Mesendoderm (in vitro differentiated cells): ENCODE measurements at regions not wholly inside any gene's neighbourhood (a gene's known extent, or its start where the extent isn't known, plus 50 kb on each side); places are given as distances from the start of the nearest gene placed in this dataset.

Source experiments
- DNase-seq: peaks from one replicate; pipeline ENCODE4 v3.0.0; 2013
- H2AK5ac ChIP-seq: 2 replicates; pipeline ENCODE4 v1.6.1; 2013; ENCODE audit warnings: low read length, inconsistent platforms
- H2BK120ac ChIP-seq: 2 replicates; pipeline ENCODE4 v1.6.1; 2013; ENCODE audit warnings: low read depth, mild to moderate bottlenecking, low read length, moderate library complexity, mixed read lengths
- H2BK15ac ChIP-seq: replicated peaks from 2 replicates; pipeline ENCODE4 v1.6.1; 2013; ENCODE audit warnings: low read depth, mild to moderate bottlenecking, moderate library complexity
- H2BK5ac ChIP-seq: 2 replicates; pipeline ENCODE4 v1.6.1; 2013; ENCODE audit warnings: low read length, inconsistent platforms
- H3K18ac ChIP-seq: 2 replicates; pipeline ENCODE4 v1.6.1; 2013; ENCODE audit warnings: mild to moderate bottlenecking, low read length, mixed read lengths
- H3K23ac ChIP-seq: one replicate; pipeline ENCODE4 v1.6.1; 2013; ENCODE audit warnings: low read length
- H3K27ac ChIP-seq: 2 replicates; pipeline ENCODE4 v1.5.1; 2013; ENCODE audit warnings: low read depth, mild to moderate bottlenecking, inconsistent platforms, low read length, moderate library complexity
- H3K27me3 ChIP-seq: 2 replicates; pipeline ENCODE4 v1.6.1; 2013; ENCODE audit warnings: low read length, control low read depth, mild to moderate bottlenecking, inconsistent platforms; ENCODE audit not compliant: insufficient read depth, poor library complexity
- H3K36me3 ChIP-seq: 2 replicates; pipeline ENCODE4 v1.6.1; 2013; ENCODE audit warnings: low read length, inconsistent platforms; ENCODE audit not compliant: control insufficient read depth, insufficient read depth
- H3K4ac ChIP-seq: one replicate; pipeline ENCODE4 v1.6.1; 2013; ENCODE audit warnings: low read depth, mild to moderate bottlenecking, low read length, moderate library complexity
- H3K4me1 ChIP-seq: 2 replicates; pipeline ENCODE4 v1.6.1; 2013; ENCODE audit warnings: low read depth, low read length, inconsistent platforms; ENCODE audit not compliant: control insufficient read depth
- H3K4me2 ChIP-seq: 2 replicates; pipeline ENCODE4 v1.6.1; 2013; ENCODE audit warnings: low read length
- H3K4me3 ChIP-seq: 2 replicates; pipeline ENCODE4 v1.5.1; 2013; ENCODE audit warnings: mild to moderate bottlenecking, low read length
- H3K56ac ChIP-seq: one replicate; pipeline ENCODE4 v1.6.1; 2013; ENCODE audit warnings: low read length
- H3K79me1 ChIP-seq: 2 replicates; pipeline ENCODE4 v1.6.1; 2013; ENCODE audit warnings: low read length, inconsistent platforms
- H3K79me2 ChIP-seq: 2 replicates; pipeline ENCODE4 v1.6.1; 2013; ENCODE audit warnings: mild to moderate bottlenecking, low read length; ENCODE audit not compliant: control insufficient read depth, insufficient read depth
- H3K9ac ChIP-seq: 2 replicates; pipeline ENCODE4 v1.6.1; 2013; ENCODE audit warnings: low read length, inconsistent platforms
- H4K5ac ChIP-seq: one replicate; pipeline ENCODE4 v1.6.1; 2013; ENCODE audit warnings: low read length
- H4K8ac ChIP-seq: one replicate; pipeline ENCODE4 v1.6.1; 2013; ENCODE audit warnings: low read depth, mild to moderate bottlenecking, control low read depth, low read length, moderate library complexity
- WGBS: extraction: QIAGEN DNeasy Blood & Tissue Kit; methylation state at CpG from one replicate; pipeline ENCODE4 v1.1.7; 2013; ENCODE audit warnings: low lambda C conversion rate, missing lambda C conversion rate; ENCODE audit not compliant: insufficient coverage; ENCODE audit errors: extremely low coverage; 5-methylcytosine and 5-hydroxymethylcytosine counted together

DNA sequence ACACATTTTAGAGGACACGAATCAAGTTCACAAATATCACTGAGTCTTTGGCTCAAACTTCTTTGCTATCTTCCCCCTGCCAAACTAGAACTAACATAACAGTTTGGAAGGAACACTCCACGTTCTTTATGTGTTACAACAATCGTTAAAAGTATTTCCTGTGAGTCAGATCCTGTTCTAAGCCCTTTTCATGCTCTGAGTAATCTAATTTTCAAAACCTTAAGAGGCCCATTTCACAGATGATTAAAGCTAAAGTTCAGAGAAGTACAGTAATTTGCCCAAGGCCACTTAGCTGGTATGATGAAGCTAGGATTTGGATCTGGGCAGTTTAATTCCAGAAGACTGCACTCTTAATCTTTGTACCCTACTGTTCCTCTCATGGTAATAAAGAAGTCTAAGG, 854.4 kb upstream of the INTU start:
- H3K4me3 ChIP-seq: no peak overlapping the region
- H3K79me1 ChIP-seq: no peaks in the 10 kb centered on the region
- H3K27ac ChIP-seq: no peak overlapping the region
- H3K23ac ChIP-seq: no peak overlapping the region
- no CpG with 5 or more reads among the region's 3 CpGs for WGBS
- no peak overlapping the region for H3K56ac ChIP-seq
- no peak overlapping the region for H2BK120ac ChIP-seq
- H3K4me2 ChIP-seq: no peak overlapping the region
- no peak overlapping the region for H4K5ac ChIP-seq
- H3K9ac ChIP-seq: no peak overlapping the region
- no peaks in the 10 kb centered on the region for H3K27me3 ChIP-seq
- no peaks in the 10 kb centered on the region for H3K4me1 ChIP-seq
- no peak overlapping the region for H2AK5ac ChIP-seq
- no peak overlapping the region for H2BK5ac ChIP-seq
- H3K36me3 ChIP-seq: no peaks in the 10 kb centered on the region
- H3K4ac ChIP-seq: no peak overlapping the region
- no peak for DNase-seq
- no peak overlapping the region for H4K8ac ChIP-seq
- H3K18ac ChIP-seq: no peak overlapping the region
- H3K79me2 ChIP-seq: no peaks in the 10 kb centered on the region
- H2BK15ac ChIP-seq: no peak overlapping the region

DNA sequence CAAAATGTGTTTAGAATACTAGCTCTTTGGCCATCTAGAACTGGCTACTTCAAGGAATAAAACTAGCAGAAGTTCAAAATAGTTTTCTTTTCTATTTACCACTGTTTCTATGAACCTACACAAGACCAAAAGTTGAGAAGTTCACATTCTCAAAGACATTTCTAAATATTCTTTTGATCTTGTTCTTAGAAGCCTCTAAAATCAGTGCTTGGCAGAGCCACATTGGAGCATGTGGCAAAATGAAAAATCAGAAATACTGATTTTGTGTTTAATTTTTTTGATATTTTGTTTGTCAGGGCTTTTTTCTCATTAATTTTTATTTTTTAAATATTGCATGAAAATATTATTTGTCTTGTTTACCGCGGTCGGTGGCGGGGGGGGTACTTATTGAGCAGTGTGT, 853.8 kb upstream of the INTU start:
- no peaks in the 10 kb centered on the region for H3K79me1 ChIP-seq
- H3K18ac ChIP-seq: no peak overlapping the region
- no peak overlapping the region for H3K23ac ChIP-seq
- no peak overlapping the region for H2AK5ac ChIP-seq
- H3K9ac ChIP-seq: no peak overlapping the region
- no peak overlapping the region for H3K56ac ChIP-seq
- H4K5ac ChIP-seq: no peak overlapping the region
- H2BK5ac ChIP-seq: no peak overlapping the region
- no peaks in the 10 kb centered on the region for H3K4me1 ChIP-seq
- H3K36me3 ChIP-seq: no peaks in the 10 kb centered on the region
- H3K4ac ChIP-seq: no peak overlapping the region
- no peak overlapping the region for H3K27ac ChIP-seq
- H4K8ac ChIP-seq: no peak overlapping the region
- H2BK15ac ChIP-seq: no peak overlapping the region
- WGBS: no CpG with 5 or more reads among the region's 4 CpGs
- no peak overlapping the region for H2BK120ac ChIP-seq
- DNase-seq: no peak
- no peak overlapping the region for H3K4me3 ChIP-seq
- H3K4me2 ChIP-seq: no peak overlapping the region
- H3K27me3 ChIP-seq: no peaks in the 10 kb centered on the region
- no peaks in the 10 kb centered on the region for H3K79me2 ChIP-seq

DNA sequence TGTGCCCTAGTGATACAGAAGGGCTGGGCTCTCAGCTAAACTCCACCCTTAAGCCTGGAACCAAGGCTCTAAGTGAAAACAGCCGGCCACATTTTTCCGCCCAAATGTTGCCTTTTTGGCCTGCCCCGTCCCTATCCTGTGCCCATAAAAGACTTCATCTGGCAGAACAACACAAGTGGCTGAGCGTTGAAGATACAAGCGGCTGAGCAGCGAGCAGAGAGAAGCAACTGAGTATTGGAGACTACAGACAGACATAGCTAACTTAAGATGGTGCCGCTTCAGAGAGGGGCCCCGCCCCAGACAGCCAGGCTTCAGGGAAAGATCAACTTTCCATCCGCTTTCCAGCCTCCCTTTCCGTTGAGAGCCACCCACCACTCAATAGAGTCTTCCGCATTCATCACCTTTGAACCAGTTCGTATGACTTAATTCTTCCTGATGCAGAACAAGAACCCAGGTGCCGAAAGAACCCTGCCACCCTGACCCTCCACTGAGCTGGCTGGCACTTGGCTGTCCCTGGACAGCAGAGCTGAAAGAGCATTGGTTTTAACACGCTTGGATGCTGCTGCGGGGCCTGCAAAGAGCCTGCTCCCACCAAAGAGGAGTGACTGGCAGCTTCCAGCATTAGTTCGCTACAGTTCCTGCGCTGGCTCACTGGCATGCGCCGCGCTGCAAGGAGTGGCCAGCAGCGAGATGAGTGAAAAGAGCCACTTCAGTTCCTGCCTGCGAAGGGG, 853.2 kb upstream of the INTU start:
- H4K8ac ChIP-seq: no peak overlapping the region
- H3K4me3 ChIP-seq: no peak overlapping the region

DNA sequence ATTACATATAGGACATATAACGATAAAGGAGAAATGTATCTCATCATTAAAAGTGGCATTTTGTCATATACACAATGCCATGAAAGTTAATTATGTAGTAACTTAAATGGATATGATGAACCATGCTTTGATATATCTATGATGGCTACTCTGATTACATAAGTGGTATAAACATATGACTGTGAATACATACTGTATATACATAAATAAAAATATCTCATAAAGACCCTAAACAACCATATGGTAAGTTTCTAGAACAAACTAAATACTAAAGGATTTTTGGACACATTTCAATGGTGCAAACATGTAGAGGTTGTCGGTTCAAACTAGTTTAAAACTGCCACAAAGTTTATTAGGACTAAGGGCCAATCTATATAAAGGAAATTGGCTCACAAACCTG, 849.6 kb upstream of the INTU start:
- no peak overlapping the region for H3K4me3 ChIP-seq
- H3K79me1 ChIP-seq: no peaks in the 10 kb centered on the region
- H3K79me2 ChIP-seq: no peaks in the 10 kb centered on the region
- H2BK120ac ChIP-seq: no peak overlapping the region
- no peak overlapping the region for H2AK5ac ChIP-seq
- no peak overlapping the region for H2BK15ac ChIP-seq
- H3K4me1 ChIP-seq: no peaks in the 10 kb centered on the region
- no peak for DNase-seq
- no peak overlapping the region for H2BK5ac ChIP-seq
- H3K56ac ChIP-seq: no peak overlapping the region
- no peak overlapping the region for H3K27ac ChIP-seq
- H3K4ac ChIP-seq: no peak overlapping the region
- no CpG with 5 or more reads among the region's 2 CpGs for WGBS
- H4K8ac ChIP-seq: no peak overlapping the region
- no peak overlapping the region for H4K5ac ChIP-seq
- H3K23ac ChIP-seq: no peak overlapping the region
- H3K4me2 ChIP-seq: no peak overlapping the region
- no peak overlapping the region for H3K9ac ChIP-seq
- no peak overlapping the region for H3K18ac ChIP-seq
- H3K36me3 ChIP-seq: no peaks in the 10 kb centered on the region
- no peaks in the 10 kb centered on the region for H3K27me3 ChIP-seq

More for the DNA sequence above, 853.2 kb upstream of the INTU start:
- Histone ChIP-seq H3K4me2 (no peak overlapping the region), H3K27me3 (no peaks in the 10 kb centered on the region), H4K5ac (no peak overlapping the region), H3K4ac (no peak overlapping the region), H3K56ac (no peak overlapping the region), H3K79me2 (no peaks in the 10 kb centered on the region), H3K36me3 (no peaks in the 10 kb centered on the region), H2AK5ac (no peak overlapping the region), H3K27ac (no peak overlapping the region), H2BK15ac (no peak overlapping the region), H2BK5ac (no peak overlapping the region), H2BK120ac (no peak overlapping the region), H3K9ac (no peak overlapping the region), H3K18ac (no peak overlapping the region), H3K79me1 (no peaks in the 10 kb centered on the region), H3K4me1 (no peaks in the 10 kb centered on the region), H3K23ac (no peak overlapping the region)
- no peak for DNase-seq
- no CpG with 5 or more reads among the region's 22 CpGs for WGBS

DNA sequence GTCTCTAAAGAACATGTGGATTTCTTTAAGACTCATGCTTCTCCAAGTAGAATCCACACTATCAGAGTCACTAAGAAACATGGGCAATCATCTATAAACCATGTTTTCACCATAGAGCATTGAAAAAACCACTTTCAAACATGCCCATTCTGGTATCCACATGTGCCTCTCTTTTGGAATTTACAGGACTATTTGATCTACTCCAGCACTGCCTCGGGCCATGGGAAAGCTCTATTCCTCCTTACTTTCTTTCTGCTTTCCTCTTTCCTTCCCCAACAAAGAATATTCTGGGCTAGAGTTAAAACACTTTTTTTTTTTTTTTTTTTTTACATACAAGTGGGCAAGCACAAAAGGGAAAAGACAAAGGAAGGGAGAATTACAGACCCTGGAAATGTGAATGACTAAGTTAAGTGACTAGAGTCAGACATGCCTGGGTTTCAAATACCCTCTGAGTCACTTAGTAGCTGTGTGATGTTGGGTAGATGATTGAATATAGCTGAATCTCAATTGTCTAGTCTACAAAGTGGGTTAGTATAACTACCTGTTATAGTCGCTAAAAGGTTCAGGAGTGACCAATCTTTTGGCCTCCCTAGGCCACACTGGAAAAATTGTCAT, 847.7 kb upstream of the INTU start:
- H3K4me1 ChIP-seq: no peaks in the 10 kb centered on the region
- no CpG with 5 or more reads among the region's 2 CpGs for WGBS
- no peak overlapping the region for H3K18ac ChIP-seq
- no peaks in the 10 kb centered on the region for H3K27me3 ChIP-seq
- no peak overlapping the region for H2BK120ac ChIP-seq
- no peak overlapping the region for H4K8ac ChIP-seq
- no peak overlapping the region for H3K4me3 ChIP-seq
- no peak overlapping the region for H2AK5ac ChIP-seq
- no peak overlapping the region for H3K56ac ChIP-seq
- no peak overlapping the region for H2BK15ac ChIP-seq
- H3K36me3 ChIP-seq: no peaks in the 10 kb centered on the region
- no peak overlapping the region for H3K4ac ChIP-seq
- DNase-seq: no peak
- no peak overlapping the region for H3K4me2 ChIP-seq
- H3K9ac ChIP-seq: no peak overlapping the region
- no peak overlapping the region for H2BK5ac ChIP-seq
- no peak overlapping the region for H4K5ac ChIP-seq
- no peak overlapping the region for H3K27ac ChIP-seq
- H3K23ac ChIP-seq: no peak overlapping the region
- no peaks in the 10 kb centered on the region for H3K79me1 ChIP-seq
- no peaks in the 10 kb centered on the region for H3K79me2 ChIP-seq

DNA sequence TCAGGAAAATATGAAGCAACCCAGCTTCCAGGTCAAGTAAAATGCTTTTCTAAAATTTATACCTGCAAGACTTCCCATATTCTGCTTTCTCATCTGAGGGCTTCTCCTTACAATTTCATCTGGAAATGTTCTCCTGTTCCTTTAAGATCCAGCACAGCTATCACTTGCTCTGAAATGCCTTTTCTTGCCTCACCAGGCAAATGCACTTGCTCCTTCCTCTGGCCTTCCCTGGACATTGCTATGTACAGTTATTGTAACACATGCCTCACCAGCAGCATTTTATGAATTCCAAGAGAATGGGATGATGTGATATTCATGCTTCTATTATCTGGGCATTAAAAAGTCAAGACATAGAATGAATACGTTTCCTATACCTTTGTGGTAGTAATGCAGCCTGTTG, 842.1 kb upstream of the INTU start:
- H2BK120ac ChIP-seq: no peak overlapping the region
- no peaks in the 10 kb centered on the region for H3K79me1 ChIP-seq
- no peaks in the 10 kb centered on the region for H3K36me3 ChIP-seq
- no peak overlapping the region for H3K4me3 ChIP-seq
- no peak overlapping the region for H3K23ac ChIP-seq
- H2BK5ac ChIP-seq: no peak overlapping the region
- no peak overlapping the region for H3K56ac ChIP-seq
- H4K8ac ChIP-seq: no peak overlapping the region
- no peaks in the 10 kb centered on the region for H3K4me1 ChIP-seq
- H2AK5ac ChIP-seq: no peak overlapping the region
- no peaks in the 10 kb centered on the region for H3K27me3 ChIP-seq
- no peak overlapping the region for H3K27ac ChIP-seq
- no CpG with 5 or more reads among the region's 1 CpG for WGBS
- no peak overlapping the region for H2BK15ac ChIP-seq
- DNase-seq: no peak
- H4K5ac ChIP-seq: no peak overlapping the region
- H3K9ac ChIP-seq: no peak overlapping the region
- H3K79me2 ChIP-seq: no peaks in the 10 kb centered on the region
- no peak overlapping the region for H3K4ac ChIP-seq
- no peak overlapping the region for H3K18ac ChIP-seq
- H3K4me2 ChIP-seq: no peak overlapping the region
